ENCODE measurements at regions not wholly inside any gene's neighbourhood (a gene's known extent, or its start where the extent isn't known, plus 50 kb on each side); places are given as distances from the start of the nearest gene placed in this dataset.

GRCh38 chr2:176612036-176612435, 342.8 kb downstream of the MTX2 start:
- DNase-seq (ENCODE audit: low spot score), result no peak
- no peak overlapping the region for H3K27ac Mint-ChIP-seq (ENCODE audit: unreplicated experiment)
- no peaks in the 10 kb centered on the region for H3K27me3 Mint-ChIP-seq (ENCODE audit: unreplicated experiment)
- no peaks in the 10 kb centered on the region for H3K4me1 Mint-ChIP-seq (ENCODE audit: unreplicated experiment)
- no peaks in the 10 kb centered on the region for H3K36me3 Mint-ChIP-seq (ENCODE audit: low read depth, unreplicated experiment)
- TF ChIP-seq, protein P1, sequence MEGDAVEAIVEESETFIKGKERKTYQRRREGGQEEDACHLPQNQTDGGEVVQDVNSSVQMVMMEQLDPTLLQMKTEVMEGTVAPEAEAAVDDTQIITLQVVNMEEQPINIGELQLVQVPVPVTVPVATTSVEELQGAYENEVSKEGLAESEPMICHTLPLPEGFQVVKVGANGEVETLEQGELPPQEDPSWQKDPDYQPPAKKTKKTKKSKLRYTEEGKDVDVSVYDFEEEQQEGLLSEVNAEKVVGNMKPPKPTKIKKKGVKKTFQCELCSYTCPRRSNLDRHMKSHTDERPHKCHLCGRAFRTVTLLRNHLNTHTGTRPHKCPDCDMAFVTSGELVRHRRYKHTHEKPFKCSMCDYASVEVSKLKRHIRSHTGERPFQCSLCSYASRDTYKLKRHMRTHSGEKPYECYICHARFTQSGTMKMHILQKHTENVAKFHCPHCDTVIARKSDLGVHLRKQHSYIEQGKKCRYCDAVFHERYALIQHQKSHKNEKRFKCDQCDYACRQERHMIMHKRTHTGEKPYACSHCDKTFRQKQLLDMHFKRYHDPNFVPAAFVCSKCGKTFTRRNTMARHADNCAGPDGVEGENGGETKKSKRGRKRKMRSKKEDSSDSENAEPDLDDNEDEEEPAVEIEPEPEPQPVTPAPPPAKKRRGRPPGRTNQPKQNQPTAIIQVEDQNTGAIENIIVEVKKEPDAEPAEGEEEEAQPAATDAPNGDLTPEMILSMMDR (IDR thresholded peaks at IDR 0.05; ENCODE audit: unreplicated experiment), result no peak
- no peak overlapping the region for H3K4me3 Mint-ChIP-seq (ENCODE audit: unreplicated experiment)
- no peaks in the 10 kb centered on the region for H3K9me3 Mint-ChIP-seq (ENCODE audit: unreplicated experiment)

DNA sequence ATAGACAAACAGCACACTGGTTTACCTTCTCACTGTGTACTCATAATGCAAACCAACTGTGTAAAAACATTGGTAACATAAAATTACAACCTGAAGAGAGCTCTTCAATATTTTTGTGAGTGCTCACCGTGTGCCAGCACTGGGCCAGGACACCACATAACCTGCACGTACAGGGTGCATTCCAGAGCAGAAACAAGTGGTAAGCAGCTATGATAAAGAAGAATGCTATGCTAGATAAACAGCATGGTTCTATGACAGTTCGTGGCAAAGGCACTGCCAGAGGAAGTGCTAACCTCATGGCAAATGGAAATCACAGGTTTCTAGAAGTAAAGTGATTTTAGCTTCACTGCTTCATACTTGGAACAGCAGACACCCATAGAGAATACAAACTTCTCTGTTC, 343.5 kb downstream of the MTX2 start:
- Mint-ChIP-seq H3K4me3 (ENCODE audit: unreplicated experiment) (no peak overlapping the region), H3K27ac (ENCODE audit: unreplicated experiment) (no peak overlapping the region)

GRCh38 chr2:176613323-176613987, 344.2 kb downstream of the MTX2 start:
- H3K4me3 Mint-ChIP-seq (ENCODE audit: unreplicated experiment), result no peak overlapping the region
- H3K9me3 Mint-ChIP-seq (ENCODE audit: unreplicated experiment), result no peaks in the 10 kb centered on the region
- no peak for DNase-seq (ENCODE audit: low spot score)
- TF ChIP-seq, protein P1 (IDR thresholded peaks at IDR 0.05; ENCODE audit: unreplicated experiment), result no peak
- H3K27me3 Mint-ChIP-seq (ENCODE audit: unreplicated experiment), result no peaks in the 10 kb centered on the region
- H3K4me1 Mint-ChIP-seq (ENCODE audit: unreplicated experiment), result no peaks in the 10 kb centered on the region
- no peak overlapping the region for H3K27ac Mint-ChIP-seq (ENCODE audit: unreplicated experiment)
- H3K36me3 Mint-ChIP-seq (ENCODE audit: low read depth, unreplicated experiment), result no peaks in the 10 kb centered on the region

More for the DNA sequence above, 343.5 kb downstream of the MTX2 start:
- H3K4me1 Mint-ChIP-seq (ENCODE audit: unreplicated experiment), result no peaks in the 10 kb centered on the region
- no peaks in the 10 kb centered on the region for H3K9me3 Mint-ChIP-seq (ENCODE audit: unreplicated experiment)
- TF ChIP-seq, protein P1 (IDR thresholded peaks at IDR 0.05; ENCODE audit: unreplicated experiment), result no peak
- H3K36me3 Mint-ChIP-seq (ENCODE audit: low read depth, unreplicated experiment), result no peaks in the 10 kb centered on the region
- DNase-seq (ENCODE audit: low spot score), result no peak
- no peaks in the 10 kb centered on the region for H3K27me3 Mint-ChIP-seq (ENCODE audit: unreplicated experiment)

- TF ChIP-seq, protein P1 (IDR thresholded peaks at IDR 0.05; ENCODE audit: unreplicated experiment), result no peak
- H3K4me3 Mint-ChIP-seq (ENCODE audit: unreplicated experiment), result no peak overlapping the region
- H3K27me3 Mint-ChIP-seq (ENCODE audit: unreplicated experiment), result no peaks in the 10 kb centered on the region
- no peaks in the 10 kb centered on the region for H3K36me3 Mint-ChIP-seq (ENCODE audit: low read depth, unreplicated experiment)
- no peaks in the 10 kb centered on the region for H3K4me1 Mint-ChIP-seq (ENCODE audit: unreplicated experiment)
- H3K9me3 Mint-ChIP-seq (ENCODE audit: unreplicated experiment), result no peaks in the 10 kb centered on the region
- no peak overlapping the region for H3K27ac Mint-ChIP-seq (ENCODE audit: unreplicated experiment)
- no peak for DNase-seq (ENCODE audit: low spot score)
These were observed 344.8 kb downstream of the MTX2 start for GRCh38 chr2:176614049-176614448.

DNA sequence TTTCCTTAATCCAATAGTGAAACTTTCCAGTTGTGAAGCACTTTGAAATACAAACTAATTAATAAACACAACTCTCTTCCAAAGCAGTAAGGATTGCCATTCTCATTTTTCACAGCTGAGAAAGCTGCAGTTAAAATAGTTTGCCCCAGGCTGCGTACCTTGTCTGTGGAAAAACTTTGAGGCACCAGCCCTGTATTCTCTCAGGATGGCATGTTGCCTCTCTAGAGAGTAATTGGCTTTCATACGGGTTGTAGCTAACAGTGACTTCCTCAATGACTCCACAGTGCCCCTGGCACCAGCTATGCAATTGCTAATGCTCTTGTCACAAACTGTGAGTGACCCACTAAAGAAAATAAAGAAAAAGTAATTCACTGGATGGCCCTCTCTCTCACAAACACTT, 345.7 kb downstream of the MTX2 start:
- Mint-ChIP-seq H3K4me3 (ENCODE audit: unreplicated experiment) (no peak overlapping the region), H3K27me3 (ENCODE audit: unreplicated experiment) (no peaks in the 10 kb centered on the region), H3K9me3 (ENCODE audit: unreplicated experiment) (no peaks in the 10 kb centered on the region), H3K4me1 (ENCODE audit: unreplicated experiment) (no peaks in the 10 kb centered on the region), H3K36me3 (ENCODE audit: low read depth, unreplicated experiment) (no peaks in the 10 kb centered on the region), H3K27ac (ENCODE audit: unreplicated experiment) (no peak overlapping the region)
- DNase-seq (ENCODE audit: low spot score), result no peak
- TF ChIP-seq, protein P1 (IDR thresholded peaks at IDR 0.05; ENCODE audit: unreplicated experiment), result no peak
